ENCODE measurements at regions not wholly inside any gene's neighbourhood (a gene's known extent, or its start where the extent isn't known, plus 50 kb on each side); places are given as distances from the start of the nearest gene placed in this dataset.

DNA sequence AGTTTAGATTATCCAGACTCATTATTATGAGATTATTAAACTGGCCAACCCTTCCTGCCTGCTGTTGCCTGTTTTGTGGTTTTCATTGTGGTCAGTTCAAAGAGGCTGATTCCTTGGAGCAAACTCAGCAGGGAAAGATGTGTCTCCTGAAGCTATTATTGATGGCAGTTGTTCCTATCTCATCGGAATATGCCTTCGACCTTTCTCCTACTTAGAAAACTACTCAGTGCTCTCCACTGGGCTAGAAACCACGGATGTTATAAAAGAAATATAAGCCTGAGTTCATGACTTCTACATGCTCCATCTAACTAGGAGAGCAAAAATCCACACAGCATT lies 80.2 kb upstream of the NAV2 start:
- H3K4me3 ChIP-seq (replicated peaks in 1 of 3; ENCODE audit: insufficient read depth in 1 of 3, low read depth in 1 of 3, low read length in 3 of 3) = no peak overlapping the region
- ChIA-PET POLR2A (no interaction called here), CTCF (interaction anchor here (0.9 to 1.6 kb wide), 7 partner anchors 14 to 110 kb away, joined by 3 to 7 read pairs (median 3); no protein-coding TSS in a partner anchor)
- H4K20me1 ChIP-seq (replicated peaks; ENCODE audit: control insufficient read depth, extremely low read depth, insufficient read depth, low read length) = no peaks in the 10 kb centered on the region
- peaks cover 12% of the 10 kb centered on the region for H3K4me1 ChIP-seq (ENCODE audit: control insufficient read depth, extremely low read depth, insufficient read depth, low read length)
- FAIRE-seq = no peak
- H3K9me3 ChIP-seq (replicated peaks; ENCODE audit: control insufficient read depth, insufficient read depth, low read length) = no peaks in the 10 kb centered on the region
- intact Hi-C loops (cut with micrococcal nuclease) (no loop called here), dilution Hi-C loops (cut with MboI; ENCODE audit: extremely low pct_ligation_motif_present, low sequenced_read_pairs) (no loop called here)
- no peak overlapping the region for H3K9ac ChIP-seq (replicated peaks; ENCODE audit: extremely low read depth, insufficient read depth, low read length)
- no peaks in the 10 kb centered on the region for H3K9me1 ChIP-seq (replicated peaks; ENCODE audit: control insufficient read depth, extremely low read depth, insufficient read depth, low read length)
- H2AFZ ChIP-seq (ENCODE audit: low read depth, low read length) = no peak overlapping the region
- H3K27me3 ChIP-seq (ENCODE audit: control insufficient read depth in 2 of 2, insufficient read depth in 2 of 2, low read length in 2 of 2) = no peaks in the 10 kb centered on the region
- H3K79me2 ChIP-seq (ENCODE audit: control insufficient read depth, insufficient read depth, low read length) = no peaks in the 10 kb centered on the region
- no peak overlapping the region for H3K4me2 ChIP-seq (ENCODE audit: insufficient read depth, low read length)
- no peak overlapping the region for H3K27ac ChIP-seq (ENCODE audit: insufficient read depth, low read depth, low read length)
- BruUV-seq (replicated peaks) = no TSS peak
- H3K36me3 ChIP-seq (ENCODE audit: control insufficient read depth in 2 of 2, extremely low read depth in 1 of 2, insufficient read depth in 2 of 2, low read length in 2 of 2) = no peaks in the 10 kb centered on the region
- no peak for DNase-seq (ENCODE audit: low read depth, low spot score)
- no peak for TF ChIP-seq GATA2 (IDR thresholded peaks at IDR 0.05; ENCODE audit: insufficient read depth, insufficient read length, low read depth, low read length)

DNA sequence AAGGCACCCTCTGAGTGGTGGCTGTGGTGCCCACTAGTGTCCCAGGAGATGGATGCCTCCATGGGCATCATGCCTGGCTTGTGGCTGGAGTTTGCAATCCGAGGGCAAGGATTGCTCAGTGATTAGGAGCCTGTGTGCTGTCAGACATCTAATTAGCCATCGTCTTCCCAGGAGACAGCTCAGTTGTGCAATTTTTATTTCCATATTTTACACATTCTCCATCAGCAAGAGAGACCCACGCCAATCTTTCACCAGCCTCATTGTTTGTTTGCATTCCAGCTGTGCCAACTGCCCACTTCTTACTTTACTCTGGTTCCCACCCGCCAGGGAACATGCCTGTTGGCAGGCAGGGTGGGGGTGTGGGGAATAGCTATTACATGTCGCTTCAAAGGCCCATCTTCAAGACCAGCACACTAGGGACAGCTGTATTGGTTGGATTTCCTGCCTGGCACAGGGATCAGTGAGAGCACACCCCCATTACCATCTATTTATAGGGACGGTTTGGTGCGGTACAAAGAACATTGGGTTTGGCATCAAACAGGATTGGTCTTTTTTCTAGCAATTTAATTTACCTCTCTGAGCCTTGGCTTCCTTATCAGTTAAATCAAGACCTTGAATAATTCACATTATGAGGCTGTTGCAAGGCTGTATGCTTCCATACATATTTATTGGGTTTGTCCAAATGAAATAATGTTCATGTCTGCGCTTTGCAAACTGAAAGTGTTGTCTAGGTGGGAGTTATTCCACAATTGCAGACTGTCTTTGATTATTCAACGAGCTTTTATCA lies 80.7 kb upstream of the NAV2 start:
- DNase-seq (ENCODE audit: low read depth, low spot score) (no peak), FAIRE-seq (no peak)
- BruUV-seq (replicated peaks) = no TSS peak
- no peaks in the 10 kb centered on the region for H4K20me1 ChIP-seq (replicated peaks; ENCODE audit: control insufficient read depth, extremely low read depth, insufficient read depth, low read length)
- ChIA-PET CTCF (interaction anchor here (0.9 to 1.6 kb wide), 5 partner anchors 16 to 68 kb away, joined by 3 read pairs; no protein-coding TSS in a partner anchor), POLR2A (no interaction called here)
- no peak overlapping the region for H2AFZ ChIP-seq (ENCODE audit: low read depth, low read length)
- H3K9me1 ChIP-seq (replicated peaks; ENCODE audit: control insufficient read depth, extremely low read depth, insufficient read depth, low read length) = no peaks in the 10 kb centered on the region
- H3K79me2 ChIP-seq (ENCODE audit: control insufficient read depth, insufficient read depth, low read length) = no peaks in the 10 kb centered on the region
- dilution Hi-C loops (cut with MboI; ENCODE audit: extremely low pct_ligation_motif_present, low sequenced_read_pairs) (no loop called here), intact Hi-C loops (cut with micrococcal nuclease) (no loop called here)
- no peak overlapping the region for H3K4me3 ChIP-seq (replicated peaks in 1 of 3; ENCODE audit: insufficient read depth in 1 of 3, low read depth in 1 of 3, low read length in 3 of 3)
- H3K9me3 ChIP-seq (replicated peaks; ENCODE audit: control insufficient read depth, insufficient read depth, low read length) = no peaks in the 10 kb centered on the region
- peaks cover 13% of the 10 kb centered on the region for H3K4me1 ChIP-seq (ENCODE audit: control insufficient read depth, extremely low read depth, insufficient read depth, low read length)
- no peak overlapping the region for H3K9ac ChIP-seq (replicated peaks; ENCODE audit: extremely low read depth, insufficient read depth, low read length)
- no peak overlapping the region for H3K4me2 ChIP-seq (ENCODE audit: insufficient read depth, low read length)
- H3K27me3 ChIP-seq (ENCODE audit: control insufficient read depth in 2 of 2, insufficient read depth in 2 of 2, low read length in 2 of 2) = no peaks in the 10 kb centered on the region
- TF ChIP-seq MYC (IDR thresholded peaks at IDR 0.05; ENCODE audit: low read depth, low read length) (no peak), POLR2A (IDR thresholded peaks at IDR 0.05; ENCODE audit: low read depth, low read length) (no peak), EZH2 (IDR thresholded peaks at IDR 0.05; ENCODE audit: borderline replicate concordance, low read depth, low read length, severe bottlenecking) (no peak), FOS (IDR thresholded peaks at IDR 0.05; ENCODE audit: borderline replicate concordance, insufficient read depth, low read length) (no peak), JUN (IDR thresholded peaks at IDR 0.05; ENCODE audit: borderline replicate concordance, insufficient read depth, insufficient read length, low read depth) (no peak), POLR2AphosphoS5 (IDR thresholded peaks at IDR 0.05; ENCODE audit: insufficient read depth, low read depth, low read length) (no peak), GATA2 (IDR thresholded peaks at IDR 0.05; ENCODE audit: insufficient read depth, insufficient read length, low read depth, low read length) (no peak)
- TF ChIP-seq, protein P1, sequence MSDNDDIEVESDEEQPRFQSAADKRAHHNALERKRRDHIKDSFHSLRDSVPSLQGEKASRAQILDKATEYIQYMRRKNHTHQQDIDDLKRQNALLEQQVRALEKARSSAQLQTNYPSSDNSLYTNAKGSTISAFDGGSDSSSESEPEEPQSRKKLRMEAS (IDR thresholded peaks at IDR 0.05; ENCODE audit: insufficient read depth, insufficient read length) = no peak
- TF ChIP-seq, protein P2, sequence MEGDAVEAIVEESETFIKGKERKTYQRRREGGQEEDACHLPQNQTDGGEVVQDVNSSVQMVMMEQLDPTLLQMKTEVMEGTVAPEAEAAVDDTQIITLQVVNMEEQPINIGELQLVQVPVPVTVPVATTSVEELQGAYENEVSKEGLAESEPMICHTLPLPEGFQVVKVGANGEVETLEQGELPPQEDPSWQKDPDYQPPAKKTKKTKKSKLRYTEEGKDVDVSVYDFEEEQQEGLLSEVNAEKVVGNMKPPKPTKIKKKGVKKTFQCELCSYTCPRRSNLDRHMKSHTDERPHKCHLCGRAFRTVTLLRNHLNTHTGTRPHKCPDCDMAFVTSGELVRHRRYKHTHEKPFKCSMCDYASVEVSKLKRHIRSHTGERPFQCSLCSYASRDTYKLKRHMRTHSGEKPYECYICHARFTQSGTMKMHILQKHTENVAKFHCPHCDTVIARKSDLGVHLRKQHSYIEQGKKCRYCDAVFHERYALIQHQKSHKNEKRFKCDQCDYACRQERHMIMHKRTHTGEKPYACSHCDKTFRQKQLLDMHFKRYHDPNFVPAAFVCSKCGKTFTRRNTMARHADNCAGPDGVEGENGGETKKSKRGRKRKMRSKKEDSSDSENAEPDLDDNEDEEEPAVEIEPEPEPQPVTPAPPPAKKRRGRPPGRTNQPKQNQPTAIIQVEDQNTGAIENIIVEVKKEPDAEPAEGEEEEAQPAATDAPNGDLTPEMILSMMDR (IDR thresholded peaks at IDR 0.05; ENCODE audit: extremely low read depth in 1 of 2, insufficient read depth in 1 of 2, low read depth in 1 of 2, low read length in 2 of 2) = no peak
- no peaks in the 10 kb centered on the region for H3K36me3 ChIP-seq (ENCODE audit: control insufficient read depth in 2 of 2, extremely low read depth in 1 of 2, insufficient read depth in 2 of 2, low read length in 2 of 2)
- H3K27ac ChIP-seq (ENCODE audit: insufficient read depth, low read depth, low read length) = no peak overlapping the region

All from endothelial cell of umbilical vein (primary cell).